HEK293 (cell line): ENCODE measurements at regions not wholly inside any gene's neighbourhood (a gene's known extent, or its start where the extent isn't known, plus 50 kb on each side); places are given as distances from the start of the nearest gene placed in this dataset.

Source experiments
- CTCF ChIA-PET: fragments of 350-600 bp; formaldehyde crosslinking; extraction: SDS; loops from one replicate; lab custom pipeline; 2021; ENCODE audit warnings: antibody characterized with exemption; lab: Yijun Ruan, JAX
- POLR2A ChIA-PET: fragments of 300-600 bp; formaldehyde crosslinking; extraction: SDS; loops from one replicate; lab custom pipeline; 2020; ENCODE audit warnings: antibody characterized with exemption, inconsistent platforms; lab: Yijun Ruan, JAX
- H3K27ac ChIP-seq: fragments of 200-500 bp; sonication (Bioruptor generic); 2 replicates; pipeline ENCODE4 v1.5.1; 2014; ENCODE audit warnings: low read depth, low read length, control low read depth, inconsistent platforms; ENCODE audit errors: extremely low read depth
- H3K36me3 ChIP-seq, 2 experiments: fragments of 200-500 bp in 1 of 2; sonication (Bioruptor generic) in 1 of 2; 1 replicate in 1 of 2; 2 replicates in 1 of 2; pipeline ENCODE4 v1.5.1; 2014 to 2017; ENCODE audit warnings: inconsistent platforms in 2 of 2, low read length in 2 of 2; ENCODE audit not compliant: control insufficient read depth in 2 of 2, insufficient read depth in 1 of 2
- H3K4me1 ChIP-seq: fragments of 200-500 bp; sonication (Bioruptor generic); 2 replicates; pipeline ENCODE4 v1.5.1; 2014; ENCODE audit warnings: mild to moderate bottlenecking, low read length, inconsistent platforms; ENCODE audit not compliant: control insufficient read depth, insufficient read depth
- H3K4me3 ChIP-seq: 2 replicates; pipeline ENCODE4 v1.5.1; 2011; ENCODE audit warnings: low read depth, mild to moderate bottlenecking, control low read depth, low read length, moderate library complexity
- H3K9me3 ChIP-seq: fragments of 200-500 bp; sonication (Bioruptor generic); 2 replicates; pipeline ENCODE4 v1.5.1; 2014; ENCODE audit warnings: low read depth, low read length, inconsistent platforms; ENCODE audit not compliant: control insufficient read depth, insufficient read depth
- ZBTB1 ChIP-seq: fragments of 450-650 bp; formaldehyde crosslinking; IDR thresholded peaks from 2 replicates; pipeline ENCODE4 v1.5.1; 2016; ENCODE audit warnings: missing biosample characterization, missing genetic modification characterization
- ZNF10 ChIP-seq: fragments of 450-650 bp; formaldehyde crosslinking; IDR thresholded peaks from 2 replicates; pipeline ENCODE4 v1.5.1; 2017; ENCODE audit warnings: missing biosample characterization, missing genetic modification characterization
- ZNF16 ChIP-seq: fragments of 450-650 bp; formaldehyde crosslinking; IDR thresholded peaks from 2 replicates; pipeline ENCODE4 v1.5.1; 2016; ENCODE audit warnings: low read depth, missing biosample characterization, missing genetic modification characterization
- ZNF23 ChIP-seq: fragments of 450-650 bp; formaldehyde crosslinking; IDR thresholded peaks from 2 replicates; pipeline ENCODE4 v1.5.1; 2016; ENCODE audit warnings: missing biosample characterization, missing genetic modification characterization, borderline replicate concordance
- ZNF274 ChIP-seq, 2 experiments: fragments of 200-500 bp in 1 of 2; fragments of 450-650 bp in 1 of 2; sonication (Bioruptor generic) in 1 of 2; formaldehyde crosslinking in 1 of 2; IDR thresholded peaks; 2 replicates each; pipeline versions ENCODE4 v1.5.1 to v1.6.1; 2014 to 2016; ENCODE audit warnings: borderline replicate concordance in 1 of 2, inconsistent platforms in 1 of 2, low read length in 1 of 2, missing biosample characterization in 1 of 2, missing genetic modification characterization in 1 of 2
- ZNF341 ChIP-seq: fragments of 450-650 bp; formaldehyde crosslinking; IDR thresholded peaks from 2 replicates; pipeline ENCODE4; 2016; ENCODE audit warnings: low read depth, missing biosample characterization, missing genetic modification characterization
- ZNF558 ChIP-seq: fragments of 450-650 bp; formaldehyde crosslinking; IDR thresholded peaks from 2 replicates; pipeline ENCODE4 v1.5.1; 2016; ENCODE audit warnings: missing biosample characterization, missing genetic modification characterization
- ZNF626 ChIP-seq: fragments of 450-650 bp; sonication (Bioruptor Pico); formaldehyde crosslinking; IDR thresholded peaks from 2 replicates; pipeline ENCODE4 v1.5.1; 2018; ENCODE audit warnings: missing biosample characterization, missing genetic modification characterization, inconsistent platforms
- ZNF701 ChIP-seq: fragments of 450-650 bp; formaldehyde crosslinking; IDR thresholded peaks from 2 replicates; pipeline ENCODE4 v1.5.1; 2016; ENCODE audit warnings: missing biosample characterization, missing genetic modification characterization
- ZNF76 ChIP-seq: fragments of 450-650 bp; formaldehyde crosslinking; IDR thresholded peaks from 2 replicates; pipeline ENCODE4; 2016; ENCODE audit warnings: low read depth, missing biosample characterization, missing genetic modification characterization, borderline replicate concordance
- ZNF768 ChIP-seq: fragments of 450-650 bp; formaldehyde crosslinking; IDR thresholded peaks from 2 replicates; pipeline ENCODE4 v1.5.1; 2018; ENCODE audit warnings: missing biosample characterization, mild to moderate bottlenecking, missing genetic modification characterization
- TF ChIP-seq, protein P1 (sequence below): fragments of 450-650 bp; formaldehyde crosslinking; IDR thresholded peaks from 2 replicates; pipeline ENCODE4 v1.5.1; 2016; ENCODE audit warnings: missing biosample characterization, missing genetic modification characterization
- TF ChIP-seq, protein P2 (sequence below): fragments of 450-650 bp; formaldehyde crosslinking; IDR thresholded peaks from 2 replicates; pipeline ENCODE4; 2016; ENCODE audit warnings: missing biosample characterization, missing genetic modification characterization
- TF ChIP-seq, protein P3 (sequence below): fragments of 450-650 bp; formaldehyde crosslinking; IDR thresholded peaks from 2 replicates; pipeline ENCODE4 v1.5.1; 2016; ENCODE audit warnings: missing biosample characterization, missing genetic modification characterization
- TF ChIP-seq, protein P4 (sequence below): fragments of 450-650 bp; formaldehyde crosslinking; IDR thresholded peaks from 2 replicates; pipeline ENCODE4 v1.5.1; 2016; ENCODE audit warnings: missing biosample characterization, missing genetic modification characterization
- TF ChIP-seq, protein P5 (sequence below): fragments of 450-650 bp; formaldehyde crosslinking; IDR thresholded peaks from 2 replicates; pipeline ENCODE4 v1.5.1; 2016; ENCODE audit warnings: missing biosample characterization, missing genetic modification characterization
- TF ChIP-seq, protein P6 (sequence below): fragments of 450-650 bp; formaldehyde crosslinking; IDR thresholded peaks from 2 replicates; pipeline ENCODE4 v1.5.1; 2016; ENCODE audit warnings: missing biosample characterization, missing genetic modification characterization

DNA sequence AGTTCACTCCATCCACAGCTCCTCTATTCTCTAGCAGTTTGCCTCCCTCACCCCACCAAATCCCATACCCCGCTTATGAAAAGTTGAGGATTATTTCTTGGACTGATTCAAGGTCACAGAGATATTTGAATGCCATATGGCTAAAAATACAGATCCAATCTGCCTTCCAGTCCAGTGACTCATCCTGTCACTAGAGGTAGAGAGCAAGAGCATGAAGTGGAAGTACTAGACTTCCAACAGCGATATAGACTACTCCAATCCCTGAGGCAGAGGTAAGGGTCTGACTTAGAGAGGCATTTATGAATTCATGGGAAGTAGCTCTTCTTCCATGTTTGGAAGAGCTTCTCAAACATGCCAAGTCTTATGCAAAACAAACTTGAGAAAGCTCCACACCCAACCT, 72.4 kb upstream of the CCL21 start:
- H3K4me3 ChIP-seq, result no peak overlapping the region
- H3K27ac ChIP-seq, result no peak overlapping the region
- H3K36me3 ChIP-seq, result no peaks in the 10 kb centered on the region
- POLR2A ChIA-PET, result no interaction called here
- no peak for TF ChIP-seq ZNF76
- TF ChIP-seq ZNF23 (tag by site-specific recombination), result no peak
- no peak for TF ChIP-seq ZNF274 (IDR thresholded peaks at IDR 0.05; ENCODE audit: low read length)
- no peak for TF ChIP-seq ZNF274 (tag by site-specific recombination; IDR thresholded peaks at IDR 0.05; ENCODE audit: borderline replicate concordance)
- TF ChIP-seq ZNF16 (tag by site-specific recombination), result no peak
- TF ChIP-seq, protein P1, sequence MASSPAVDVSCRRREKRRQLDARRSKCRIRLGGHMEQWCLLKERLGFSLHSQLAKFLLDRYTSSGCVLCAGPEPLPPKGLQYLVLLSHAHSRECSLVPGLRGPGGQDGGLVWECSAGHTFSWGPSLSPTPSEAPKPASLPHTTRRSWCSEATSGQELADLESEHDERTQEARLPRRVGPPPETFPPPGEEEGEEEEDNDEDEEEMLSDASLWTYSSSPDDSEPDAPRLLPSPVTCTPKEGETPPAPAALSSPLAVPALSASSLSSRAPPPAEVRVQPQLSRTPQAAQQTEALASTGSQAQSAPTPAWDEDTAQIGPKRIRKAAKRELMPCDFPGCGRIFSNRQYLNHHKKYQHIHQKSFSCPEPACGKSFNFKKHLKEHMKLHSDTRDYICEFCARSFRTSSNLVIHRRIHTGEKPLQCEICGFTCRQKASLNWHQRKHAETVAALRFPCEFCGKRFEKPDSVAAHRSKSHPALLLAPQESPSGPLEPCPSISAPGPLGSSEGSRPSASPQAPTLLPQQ (tag by site-specific recombination), result no peak
- TF ChIP-seq, protein P2, sequence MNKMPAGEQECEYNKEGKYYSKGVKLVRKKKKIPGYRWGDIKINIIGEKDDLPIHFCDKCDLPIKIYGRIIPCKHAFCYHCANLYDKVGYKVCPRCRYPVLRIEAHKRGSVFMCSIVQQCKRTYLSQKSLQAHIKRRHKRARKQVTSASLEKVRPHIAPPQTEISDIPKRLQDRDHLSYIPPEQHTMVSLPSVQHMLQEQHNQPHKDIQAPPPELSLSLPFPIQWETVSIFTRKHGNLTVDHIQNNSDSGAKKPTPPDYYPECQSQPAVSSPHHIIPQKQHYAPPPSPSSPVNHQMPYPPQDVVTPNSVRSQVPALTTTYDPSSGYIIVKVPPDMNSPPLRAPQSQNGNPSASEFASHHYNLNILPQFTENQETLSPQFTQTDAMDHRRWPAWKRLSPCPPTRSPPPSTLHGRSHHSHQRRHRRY (tag by site-specific recombination), result no peak
- TF ChIP-seq, protein P3, sequence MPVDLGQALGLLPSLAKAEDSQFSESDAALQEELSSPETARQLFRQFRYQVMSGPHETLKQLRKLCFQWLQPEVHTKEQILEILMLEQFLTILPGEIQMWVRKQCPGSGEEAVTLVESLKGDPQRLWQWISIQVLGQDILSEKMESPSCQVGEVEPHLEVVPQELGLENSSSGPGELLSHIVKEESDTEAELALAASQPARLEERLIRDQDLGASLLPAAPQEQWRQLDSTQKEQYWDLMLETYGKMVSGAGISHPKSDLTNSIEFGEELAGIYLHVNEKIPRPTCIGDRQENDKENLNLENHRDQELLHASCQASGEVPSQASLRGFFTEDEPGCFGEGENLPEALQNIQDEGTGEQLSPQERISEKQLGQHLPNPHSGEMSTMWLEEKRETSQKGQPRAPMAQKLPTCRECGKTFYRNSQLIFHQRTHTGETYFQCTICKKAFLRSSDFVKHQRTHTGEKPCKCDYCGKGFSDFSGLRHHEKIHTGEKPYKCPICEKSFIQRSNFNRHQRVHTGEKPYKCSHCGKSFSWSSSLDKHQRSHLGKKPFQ (tag by site-specific recombination), result no peak
- TF ChIP-seq ZNF558 (tag by site-specific recombination), result no peak
- no peak for TF ChIP-seq ZBTB1 (tag by site-specific recombination)
- TF ChIP-seq ZNF701 (tag by site-specific recombination), result no peak
- TF ChIP-seq, protein P4, sequence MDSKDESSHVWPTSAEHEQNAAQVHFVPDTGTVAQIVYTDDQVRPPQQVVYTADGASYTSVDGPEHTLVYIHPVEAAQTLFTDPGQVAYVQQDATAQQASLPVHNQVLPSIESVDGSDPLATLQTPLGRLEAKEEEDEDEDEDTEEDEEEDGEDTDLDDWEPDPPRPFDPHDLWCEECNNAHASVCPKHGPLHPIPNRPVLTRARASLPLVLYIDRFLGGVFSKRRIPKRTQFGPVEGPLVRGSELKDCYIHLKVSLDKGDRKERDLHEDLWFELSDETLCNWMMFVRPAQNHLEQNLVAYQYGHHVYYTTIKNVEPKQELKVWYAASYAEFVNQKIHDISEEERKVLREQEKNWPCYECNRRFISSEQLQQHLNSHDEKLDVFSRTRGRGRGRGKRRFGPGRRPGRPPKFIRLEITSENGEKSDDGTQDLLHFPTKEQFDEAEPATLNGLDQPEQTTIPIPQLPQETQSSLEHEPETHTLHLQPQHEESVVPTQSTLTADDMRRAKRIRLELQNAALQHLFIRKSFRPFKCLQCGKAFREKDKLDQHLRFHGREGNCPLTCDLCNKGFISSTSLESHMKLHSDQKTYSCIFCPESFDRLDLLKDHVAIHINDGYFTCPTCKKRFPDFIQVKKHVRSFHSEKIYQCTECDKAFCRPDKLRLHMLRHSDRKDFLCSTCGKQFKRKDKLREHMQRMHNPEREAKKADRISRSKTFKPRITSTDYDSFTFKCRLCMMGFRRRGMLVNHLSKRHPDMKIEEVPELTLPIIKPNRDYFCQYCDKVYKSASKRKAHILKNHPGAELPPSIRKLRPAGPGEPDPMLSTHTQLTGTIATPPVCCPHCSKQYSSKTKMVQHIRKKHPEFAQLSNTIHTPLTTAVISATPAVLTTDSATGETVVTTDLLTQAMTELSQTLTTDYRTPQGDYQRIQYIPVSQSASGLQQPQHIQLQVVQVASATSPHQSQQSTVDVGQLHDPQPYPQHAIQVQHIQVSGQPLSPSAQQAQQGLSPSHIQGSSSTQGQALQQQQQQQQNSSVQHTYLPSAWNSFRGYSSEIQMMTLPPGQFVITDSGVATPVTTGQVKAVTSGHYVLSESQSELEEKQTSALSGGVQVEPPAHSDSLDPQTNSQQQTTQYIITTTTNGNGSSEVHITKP, result no peak
- no peak for TF ChIP-seq ZNF341 (tag by site-specific recombination)
- TF ChIP-seq ZNF626 (tag by site-specific recombination), result no peak
- no peak for TF ChIP-seq ZNF768 (tag by site-specific recombination)
- TF ChIP-seq, protein P5, sequence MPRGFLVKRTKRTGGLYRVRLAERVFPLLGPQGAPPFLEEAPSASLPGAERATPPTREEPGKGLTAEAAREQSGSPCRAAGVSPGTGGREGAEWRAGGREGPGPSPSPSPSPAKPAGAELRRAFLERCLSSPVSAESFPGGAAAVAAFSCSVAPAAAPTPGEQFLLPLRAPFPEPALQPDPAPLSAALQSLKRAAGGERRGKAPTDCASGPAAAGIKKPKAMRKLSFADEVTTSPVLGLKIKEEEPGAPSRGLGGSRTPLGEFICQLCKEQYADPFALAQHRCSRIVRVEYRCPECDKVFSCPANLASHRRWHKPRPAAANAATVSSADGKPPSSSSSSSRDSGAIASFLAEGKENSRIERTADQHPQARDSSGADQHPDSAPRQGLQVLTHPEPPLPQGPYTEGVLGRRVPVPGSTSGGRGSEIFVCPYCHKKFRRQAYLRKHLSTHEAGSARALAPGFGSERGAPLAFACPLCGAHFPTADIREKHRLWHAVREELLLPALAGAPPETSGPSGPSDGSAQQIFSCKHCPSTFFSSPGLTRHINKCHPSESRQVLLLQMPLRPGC (tag by site-specific recombination), result no peak
- TF ChIP-seq, protein P6, sequence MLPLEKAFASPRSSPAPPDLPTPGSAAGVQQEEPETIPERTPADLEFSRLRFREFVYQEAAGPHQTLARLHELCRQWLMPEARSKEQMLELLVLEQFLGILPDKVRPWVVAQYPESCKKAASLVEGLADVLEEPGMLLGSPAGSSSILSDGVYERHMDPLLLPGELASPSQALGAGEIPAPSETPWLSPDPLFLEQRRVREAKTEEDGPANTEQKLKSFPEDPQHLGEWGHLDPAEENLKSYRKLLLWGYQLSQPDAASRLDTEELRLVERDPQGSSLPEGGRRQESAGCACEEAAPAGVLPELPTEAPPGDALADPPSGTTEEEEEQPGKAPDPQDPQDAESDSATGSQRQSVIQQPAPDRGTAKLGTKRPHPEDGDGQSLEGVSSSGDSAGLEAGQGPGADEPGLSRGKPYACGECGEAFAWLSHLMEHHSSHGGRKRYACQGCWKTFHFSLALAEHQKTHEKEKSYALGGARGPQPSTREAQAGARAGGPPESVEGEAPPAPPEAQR (tag by site-specific recombination), result no peak
- TF ChIP-seq ZNF10 (tag by site-specific recombination), result no peak
- CTCF ChIA-PET, result interaction anchor here (0.9 to 1.6 kb wide), 3 partner anchors 22 to 202 kb away, joined by 3 to 5 read pairs (median 3); no protein-coding TSS in a partner anchor
- H3K9me3 ChIP-seq, result no peaks in the 10 kb centered on the region
- H3K4me1 ChIP-seq, result no peaks in the 10 kb centered on the region
